OCI-LY7 (cell line): ENCODE measurements at regions not wholly inside any gene's neighbourhood (a gene's known extent, or its start where the extent isn't known, plus 50 kb on each side); places are given as distances from the start of the nearest gene placed in this dataset.

ENCODE experiments used
- BruUV-seq: library from RNA; stranded (reverse); fragments of 400-500 nt; replicated peaks from 2 replicates; lab custom pipeline; 2021; lab: Mats Ljungman, UMichigan
- CTCF ChIA-PET: fragments of 300-600 bp; sonication (Branson Sonifier 250); formaldehyde crosslinking; loops from one replicate; lab custom pipeline; 2022; ENCODE audit warnings: antibody characterized with exemption; ENCODE audit not compliant: unreplicated experiment; lab: Charles Lee
- POLR2A ChIA-PET: fragments of 300-600 bp; sonication (Branson Sonifier 250); formaldehyde crosslinking; loops from one replicate; lab custom pipeline; 2022; ENCODE audit warnings: antibody characterized with exemption; lab: Charles Lee
- DNase-seq: peaks from one replicate; pipeline ENCODE4 v3.0.0-alpha.2; 2015; ENCODE audit warnings: low spot score
- H2AFZ ChIP-seq: fragments of 200-600 bp; sonication (generic), shearing (Covaris generic); 2 replicates; pipeline ENCODE4 v1.6.1; 2014; ENCODE audit warnings: mild to moderate bottlenecking, antibody characterized with exemption, low read length, moderate library complexity
- H3K27ac ChIP-seq: fragments of 200-600 bp; sonication (generic); 2 replicates; pipeline ENCODE4 v1.5.1; 2014; ENCODE audit warnings: mixed run types, low read depth, mild to moderate bottlenecking, moderate library complexity, low read length, inconsistent platforms; ENCODE audit not compliant: poor library complexity, severe bottlenecking
- H3K36me3 ChIP-seq: fragments of 200-600 bp; sonication (generic); 2 replicates; pipeline ENCODE4 v1.6.1; 2014; ENCODE audit warnings: mild to moderate bottlenecking, antibody characterized with exemption, low read length, moderate library complexity, mixed read lengths; ENCODE audit not compliant: insufficient read depth
- H3K4me1 ChIP-seq: fragments of 200-600 bp; sonication (generic); 2 replicates; pipeline ENCODE4 v1.5.1; 2014; ENCODE audit warnings: mild to moderate bottlenecking, low read length; ENCODE audit not compliant: insufficient read depth, poor library complexity, severe bottlenecking
- H3K4me2 ChIP-seq: fragments of 200-600 bp; sonication (generic); 2 replicates; pipeline ENCODE4 v1.6.1; 2014; ENCODE audit warnings: mild to moderate bottlenecking, low read length
- H3K4me3 ChIP-seq: fragments of 200-600 bp; sonication (generic); 2 replicates; pipeline ENCODE4 v1.5.1; 2014; ENCODE audit warnings: mild to moderate bottlenecking, low read depth, low read length; ENCODE audit not compliant: poor library complexity, severe bottlenecking
- H3K79me2 ChIP-seq: fragments of 200-600 bp; sonication (generic); 2 replicates; pipeline ENCODE4 v1.6.1; 2016; ENCODE audit warnings: low read depth, mild to moderate bottlenecking, low read length, moderate library complexity, mixed read lengths; ENCODE audit not compliant: insufficient read depth
- H3K9me2 ChIP-seq: fragments of 200-600 bp; sonication (generic); 2 replicates; pipeline ENCODE4 v1.6.1; 2016; ENCODE audit warnings: mild to moderate bottlenecking, low read length, mixed read lengths; ENCODE audit not compliant: insufficient read depth
- H3K9me3 ChIP-seq: fragments of 200-600 bp; sonication (generic); 2 replicates; pipeline ENCODE4 v1.6.1; 2014; ENCODE audit warnings: mild to moderate bottlenecking, mixed run types, low read length, mixed read lengths
- H4K20me1 ChIP-seq: fragments of 200-600 bp; sonication (generic); 2 replicates; pipeline ENCODE4 v1.6.1; 2014; ENCODE audit warnings: mild to moderate bottlenecking, antibody characterized with exemption, low read length, moderate library complexity, mixed read lengths; ENCODE audit not compliant: insufficient read depth
- EZH2phosphoT487 ChIP-seq: fragments of 200-600 bp; sonication (generic); IDR thresholded peaks from 2 replicates; pipeline ENCODE4 v1.6.1; 2018; ENCODE audit warnings: low read depth, borderline replicate concordance, mild to moderate bottlenecking, mixed run types, antibody characterized with exemption, low read length, moderate library complexity, mixed read lengths
- intact Hi-C: fragments of 100-400 bp; cut with micrococcal nuclease; formaldehyde crosslinking; loops from one replicate; pipeline ENCODE4 v1.10.0; 2022; ENCODE audit not compliant: unreplicated experiment
- TF ChIP-seq, protein P1 (sequence below): fragments of 200-600 bp; sonication (generic); conservative IDR thresholded peaks from 2 replicates; pipeline ENCODE4 v1.5.1; 2014; ENCODE audit warnings: mild to moderate bottlenecking, antibody characterized with exemption, low read length, moderate library complexity, mixed read lengths

GRCh38 chr2:139067072-139067471 is 286.9 kb upstream of the NXPH2 start:
- intact Hi-C loops, result no loop called here

DNA sequence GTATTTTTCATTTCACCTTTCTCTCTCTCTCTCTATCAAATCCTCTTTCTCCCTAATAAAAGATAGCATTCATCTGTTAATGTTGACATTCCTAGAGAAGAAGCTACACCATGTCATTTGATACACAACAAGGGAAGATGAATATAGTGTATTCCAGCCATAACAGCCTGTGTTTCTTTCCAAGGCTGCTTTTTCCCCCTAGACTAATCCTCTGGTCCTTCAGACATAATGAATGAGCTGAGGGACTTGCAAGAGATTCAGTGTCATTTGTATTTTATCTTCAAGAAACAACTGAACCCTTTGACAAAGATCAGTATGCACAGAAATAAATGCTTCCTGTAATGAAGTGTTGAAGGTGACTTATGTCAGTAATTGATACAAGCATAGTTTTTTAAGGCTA is 284.0 kb upstream of the NXPH2 start:
- TF ChIP-seq EZH2phosphoT487, result no peak
- TF ChIP-seq, protein P1, sequence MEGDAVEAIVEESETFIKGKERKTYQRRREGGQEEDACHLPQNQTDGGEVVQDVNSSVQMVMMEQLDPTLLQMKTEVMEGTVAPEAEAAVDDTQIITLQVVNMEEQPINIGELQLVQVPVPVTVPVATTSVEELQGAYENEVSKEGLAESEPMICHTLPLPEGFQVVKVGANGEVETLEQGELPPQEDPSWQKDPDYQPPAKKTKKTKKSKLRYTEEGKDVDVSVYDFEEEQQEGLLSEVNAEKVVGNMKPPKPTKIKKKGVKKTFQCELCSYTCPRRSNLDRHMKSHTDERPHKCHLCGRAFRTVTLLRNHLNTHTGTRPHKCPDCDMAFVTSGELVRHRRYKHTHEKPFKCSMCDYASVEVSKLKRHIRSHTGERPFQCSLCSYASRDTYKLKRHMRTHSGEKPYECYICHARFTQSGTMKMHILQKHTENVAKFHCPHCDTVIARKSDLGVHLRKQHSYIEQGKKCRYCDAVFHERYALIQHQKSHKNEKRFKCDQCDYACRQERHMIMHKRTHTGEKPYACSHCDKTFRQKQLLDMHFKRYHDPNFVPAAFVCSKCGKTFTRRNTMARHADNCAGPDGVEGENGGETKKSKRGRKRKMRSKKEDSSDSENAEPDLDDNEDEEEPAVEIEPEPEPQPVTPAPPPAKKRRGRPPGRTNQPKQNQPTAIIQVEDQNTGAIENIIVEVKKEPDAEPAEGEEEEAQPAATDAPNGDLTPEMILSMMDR, result no peak
- Histone ChIP-seq H3K4me2 (no peak overlapping the region), H3K9me2 (no peaks in the 10 kb centered on the region), H3K9me3 (no peaks in the 10 kb centered on the region), H3K27ac (no peak overlapping the region), H3K4me3 (no peak overlapping the region), H4K20me1 (no peaks in the 10 kb centered on the region), H2AFZ (no peak overlapping the region), H3K36me3 (no peaks in the 10 kb centered on the region), H3K79me2 (no peaks in the 10 kb centered on the region), H3K4me1 (no peaks in the 10 kb centered on the region)
- ChIA-PET CTCF (no interaction called here), POLR2A (interaction anchor here (0.6 kb wide), 1 partner anchor 138 kb away, joined by 3 read pairs; no protein-coding TSS in a partner anchor)
- no TSS peak for BruUV-seq
- DNase-seq, result no peak
- intact Hi-C loops, result no loop called here

More at GRCh38 chr2:139067072-139067471, 286.9 kb upstream of the NXPH2 start:
- Histone ChIP-seq H3K4me1 (no peaks in the 10 kb centered on the region), H3K4me2 (no peak overlapping the region), H3K9me2 (no peaks in the 10 kb centered on the region), H3K4me3 (no peak overlapping the region), H3K9me3 (no peaks in the 10 kb centered on the region), H3K36me3 (no peaks in the 10 kb centered on the region), H2AFZ (no peak overlapping the region), H3K79me2 (no peaks in the 10 kb centered on the region), H3K27ac (no peak overlapping the region), H4K20me1 (no peaks in the 10 kb centered on the region)
- POLR2A ChIA-PET, result no interaction called here
- no peak for DNase-seq
- CTCF ChIA-PET, result no interaction called here
- BruUV-seq, result no TSS peak
- TF ChIP-seq EZH2phosphoT487, result no peak

GRCh38 chr2:139059617-139060016 is 279.4 kb upstream of the NXPH2 start:
- no peaks in the 10 kb centered on the region for H3K9me2 ChIP-seq
- no peaks in the 10 kb centered on the region for H3K9me3 ChIP-seq
- H3K36me3 ChIP-seq, result no peaks in the 10 kb centered on the region
- no peak for DNase-seq
- intact Hi-C loops, result no loop called here
- no TSS peak for BruUV-seq
- ChIA-PET CTCF (no interaction called here), POLR2A (no interaction called here)
- H3K27ac ChIP-seq, result no peak overlapping the region
- no peaks in the 10 kb centered on the region for H3K79me2 ChIP-seq
- H3K4me1 ChIP-seq, result no peaks in the 10 kb centered on the region
- no peak for TF ChIP-seq EZH2phosphoT487
- TF ChIP-seq, protein P1, result no peak
- no peak overlapping the region for H3K4me2 ChIP-seq
- H4K20me1 ChIP-seq, result no peaks in the 10 kb centered on the region
- no peak overlapping the region for H3K4me3 ChIP-seq
- H2AFZ ChIP-seq, result no peak overlapping the region
